IMR-90 (cell line): ENCODE measurements at regions not wholly inside any gene's neighbourhood (a gene's known extent, or its start where the extent isn't known, plus 50 kb on each side); places are given as distances from the start of the nearest gene placed in this dataset.

Experiments
- ATAC-seq: fragments of 200-7000 bp; cut with Tn5 transposase; 2 replicates; pipeline ENCODE4 v1.9.1; 2020; ENCODE audit warnings: low read depth, mild to moderate bottlenecking, moderate library complexity
- BruUV-seq: library from RNA; stranded (reverse); fragments of 400-500 nt; replicated peaks from 2 replicates; lab custom pipeline; 2021; lab: Mats Ljungman, UMichigan
- CTCF ChIA-PET: fragments of 300-600 bp; formaldehyde crosslinking; extraction: SDS; loops from one replicate; lab custom pipeline; 2021; ENCODE audit warnings: antibody characterized with exemption; lab: Yijun Ruan, JAX
- POLR2A ChIA-PET: fragments of 300-600 bp; sonication (Branson Sonifier 250); formaldehyde crosslinking; loops from one replicate; lab custom pipeline; 2022; ENCODE audit warnings: antibody characterized with exemption; ENCODE audit not compliant: unreplicated experiment; lab: Charles Lee
- DNase-seq: peaks from one replicate; pipeline ENCODE4 v3.0.0; 2013
- H2AFZ ChIP-seq: replicated peaks from 2 replicates; pipeline ENCODE3; 2013; ENCODE audit warnings: low read length, mild to moderate bottlenecking; ENCODE audit not compliant: poor library complexity
- H2AK5ac ChIP-seq: 2 replicates; pipeline ENCODE4 v1.6.1; 2013; ENCODE audit warnings: low read depth, low read length, inconsistent platforms
- H2AK9ac ChIP-seq: replicated peaks from 2 replicates; pipeline ENCODE3; 2013; ENCODE audit warnings: mild to moderate bottlenecking, low read depth, low read length, moderate library complexity; ENCODE audit not compliant: poor library complexity
- H2BK120ac ChIP-seq: 2 replicates; pipeline ENCODE4 v1.6.1; 2013; ENCODE audit warnings: low read depth, low read length, inconsistent platforms
- H2BK15ac ChIP-seq: 3 replicates; pipeline ENCODE4 v1.6.1; 2013; ENCODE audit warnings: low read depth, low read length, inconsistent platforms
- H2BK20ac ChIP-seq: 2 replicates; pipeline ENCODE4 v1.6.1; 2013; ENCODE audit warnings: low read depth, mild to moderate bottlenecking, inconsistent platforms, low read length, moderate library complexity
- H2BK5ac ChIP-seq: 2 replicates; pipeline ENCODE4 v1.6.1; 2013; ENCODE audit warnings: mild to moderate bottlenecking, low read depth, low read length, inconsistent platforms; ENCODE audit not compliant: poor library complexity, severe bottlenecking
- H3K14ac ChIP-seq: replicated peaks from 2 replicates; pipeline ENCODE4 v1.6.1; 2013; ENCODE audit warnings: low read depth, low read length, inconsistent platforms
- H3K18ac ChIP-seq: 2 replicates; pipeline ENCODE4 v1.6.1; 2013; ENCODE audit warnings: low read depth, low read length, control low read depth
- H3K23ac ChIP-seq: 2 replicates; pipeline ENCODE4 v1.6.1; 2013; ENCODE audit warnings: low read depth, low read length, inconsistent platforms
- H3K27ac ChIP-seq: 2 replicates; pipeline ENCODE4 v1.5.1; 2013; ENCODE audit warnings: mild to moderate bottlenecking, control low read depth, low read length; ENCODE audit not compliant: insufficient read depth
- H3K27me3 ChIP-seq: 2 replicates; pipeline ENCODE4 v1.6.1; 2013; ENCODE audit warnings: low read length; ENCODE audit not compliant: control insufficient read depth, insufficient read depth
- H3K36me3 ChIP-seq: 2 replicates; pipeline ENCODE4 v1.6.1; 2013; ENCODE audit warnings: low read length, mixed read lengths; ENCODE audit not compliant: control insufficient read depth, insufficient read depth
- H3K4ac ChIP-seq: 2 replicates; pipeline ENCODE4 v1.6.1; 2013; ENCODE audit warnings: low read depth, low read length, inconsistent platforms
- H3K4me1 ChIP-seq: 2 replicates; pipeline ENCODE4 v1.6.1; 2013; ENCODE audit warnings: low read length, mixed read lengths; ENCODE audit not compliant: control insufficient read depth, insufficient read depth
- H3K4me2 ChIP-seq: 2 replicates; pipeline ENCODE4 v1.6.1; 2013; ENCODE audit warnings: low read depth, mild to moderate bottlenecking, control low read depth, low read length, moderate library complexity
- H3K4me3 ChIP-seq: 2 replicates; pipeline ENCODE4 v1.5.1; 2013; ENCODE audit warnings: low read depth, mild to moderate bottlenecking, control low read depth, low read length, moderate library complexity; ENCODE audit not compliant: insufficient read depth
- H3K56ac ChIP-seq: 2 replicates; pipeline ENCODE4 v1.6.1; 2013; ENCODE audit warnings: low read length, inconsistent platforms; ENCODE audit not compliant: insufficient read depth; ENCODE audit errors: extremely low read depth
- H3K79me1 ChIP-seq, 2 experiments: 2 replicates each; pipeline ENCODE4 v1.6.1; 2013; ENCODE audit warnings: low read length in 2 of 2, inconsistent platforms in 1 of 2, low read depth in 1 of 2
- H3K9ac ChIP-seq: 2 replicates; pipeline ENCODE4 v1.6.1; 2013; ENCODE audit warnings: low read depth, low read length, control low read depth
- H3K9me1 ChIP-seq: 2 replicates; pipeline ENCODE4 v1.6.1; 2013; ENCODE audit warnings: low read length, inconsistent platforms; ENCODE audit not compliant: insufficient read depth
- H3K9me3 ChIP-seq: 2 replicates; pipeline ENCODE4 v1.6.1; 2013; ENCODE audit warnings: low read length; ENCODE audit not compliant: control insufficient read depth, insufficient read depth
- H4K20me1 ChIP-seq: 2 replicates; pipeline ENCODE4 v1.6.1; 2013; ENCODE audit warnings: low read length, inconsistent platforms; ENCODE audit not compliant: insufficient read depth
- H4K5ac ChIP-seq: 2 replicates; pipeline ENCODE4 v1.6.1; 2013; ENCODE audit warnings: mild to moderate bottlenecking, low read depth, low read length, control low read depth
- H4K8ac ChIP-seq, 2 experiments: 2 replicates each; pipeline ENCODE4 v1.6.1; 2013; ENCODE audit warnings: low read depth in 2 of 2, low read length in 2 of 2, control low read depth in 1 of 2, inconsistent platforms in 1 of 2
- H4K91ac ChIP-seq: 2 replicates; pipeline ENCODE4 v1.6.1; 2013; ENCODE audit warnings: low read depth, low read length, inconsistent platforms; ENCODE audit not compliant: insufficient read depth
- BHLHE40 ChIP-seq: fragments of 150-350 bp; IDR thresholded peaks from 2 replicates; pipeline ENCODE4 v1.6.1; 2016; ENCODE audit warnings: mild to moderate bottlenecking, low read depth, low read length
- CEBPB ChIP-seq: IDR thresholded peaks from 2 replicates; pipeline ENCODE4 v1.6.1; 2012; ENCODE audit warnings: low read depth, low read length, improper control_type of control experiment
- CHD1 ChIP-seq: IDR thresholded peaks from 2 replicates; pipeline ENCODE4 v1.6.1; 2012; ENCODE audit warnings: low read depth, low read length, improper control_type of control experiment
- CTCF ChIP-seq: conservative IDR thresholded peaks from 2 replicates; pipeline ENCODE4 v1.5.1; 2012; ENCODE audit warnings: mild to moderate bottlenecking, low read depth, low read length, improper control_type of control experiment
- ELK1 ChIP-seq: fragments of 150-350 bp; IDR thresholded peaks from 2 replicates; pipeline ENCODE4 v1.6.1; 2016; ENCODE audit warnings: low read depth, mild to moderate bottlenecking, low read length, moderate library complexity, borderline replicate concordance
- FOS ChIP-seq: fragments of 150-350 bp; IDR thresholded peaks from 2 replicates; pipeline ENCODE4 v1.6.1; 2016; ENCODE audit warnings: low read depth, low read length
- MAFK ChIP-seq: IDR thresholded peaks from 2 replicates; pipeline ENCODE4 v1.6.1; 2012; ENCODE audit warnings: low read depth, low read length, improper control_type of control experiment
- MAZ ChIP-seq: IDR thresholded peaks from 2 replicates; pipeline ENCODE4 v1.6.1; 2012; ENCODE audit warnings: low read depth, mild to moderate bottlenecking, low read length, improper control_type of control experiment, moderate library complexity, borderline replicate concordance
- MXI1 ChIP-seq: IDR thresholded peaks from 2 replicates; pipeline ENCODE4 v1.6.1; 2012; ENCODE audit warnings: low read depth, mild to moderate bottlenecking, low read length, moderate library complexity, borderline replicate concordance
- NFE2L2 ChIP-seq: fragments of 150-350 bp; IDR thresholded peaks from 2 replicates; pipeline ENCODE4 v1.6.1; 2016; ENCODE audit warnings: low read depth, mild to moderate bottlenecking, low read length
- RAD21 ChIP-seq: IDR thresholded peaks from 2 replicates; pipeline ENCODE4 v1.6.1; 2012; ENCODE audit warnings: low read length, improper control_type of control experiment
- RCOR1 ChIP-seq: IDR thresholded peaks from 2 replicates; pipeline ENCODE4 v1.6.1; 2012; ENCODE audit warnings: mild to moderate bottlenecking, low read length, improper control_type of control experiment; ENCODE audit not compliant: insufficient replicate concordance
- RFX5 ChIP-seq: IDR thresholded peaks from 2 replicates; pipeline ENCODE4 v1.8.0; 2012; ENCODE audit warnings: low read depth, mild to moderate bottlenecking, low read length, moderate library complexity
- SMC3 ChIP-seq: fragments of 150-350 bp; IDR thresholded peaks from 2 replicates; pipeline ENCODE4 v1.6.1; 2016; ENCODE audit warnings: low read depth, mild to moderate bottlenecking, antibody characterized with exemption, low read length, moderate library complexity
- USF2 ChIP-seq: fragments of 150-350 bp; IDR thresholded peaks from 2 replicates; pipeline ENCODE4 v1.6.1; 2017; ENCODE audit warnings: mild to moderate bottlenecking, antibody characterized with exemption, low read length, low read depth
- WGBS, 2 experiments: methylation state at CpG; one replicate each; pipeline versions ENCODE4 v1.1.5 to v1.1.7; 2013; ENCODE audit warnings: missing lambda C conversion rate in 2 of 2; ENCODE audit not compliant: insufficient read length in 1 of 2; ENCODE audit errors: extremely low coverage in 2 of 2; 5-methylcytosine and 5-hydroxymethylcytosine counted together
- dilution Hi-C: fragments of 300-500 bp; cut with HindIII; formaldehyde crosslinking; loops from one replicate; pipeline ENCODE4 v1.14.3; 2018; ENCODE audit warnings: low sequenced_read_pairs; ENCODE audit not compliant: unreplicated experiment
- in situ Hi-C: fragments of 300-500 bp; cut with MboI; formaldehyde crosslinking; loops from 3 replicates; pipeline ENCODE4 v1.14.3; 2019; ENCODE audit warnings: low sequenced_read_pairs, inconsistent platforms, mixed read lengths
- intact Hi-C: fragments of 100-400 bp; cut with micrococcal nuclease; formaldehyde crosslinking; loops from 2 replicates; pipeline ENCODE4 v1.10.0; 2022

- H2BK5ac ChIP-seq = no peak overlapping the region
- H3K14ac ChIP-seq = no peak overlapping the region
- no peaks in the 10 kb centered on the region for H3K79me1 ChIP-seq
- H4K5ac ChIP-seq = no peak overlapping the region
- no peaks in the 10 kb centered on the region for H3K4me1 ChIP-seq
- H2AK5ac ChIP-seq = no peak overlapping the region
- H3K27ac ChIP-seq = no peak overlapping the region
- H3K9me1 ChIP-seq = no peaks in the 10 kb centered on the region
- TF ChIP-seq MXI1 = no peak
- no peak for TF ChIP-seq CHD1
- TF ChIP-seq BHLHE40 = no peak
- TF ChIP-seq CTCF = no peak
- no peak for TF ChIP-seq ELK1
- no peak for TF ChIP-seq USF2
- TF ChIP-seq MAZ = no peak
- TF ChIP-seq CEBPB = no peak
- TF ChIP-seq NFE2L2 = no peak
- TF ChIP-seq SMC3 = no peak
- no peak for TF ChIP-seq RFX5
- no peak for TF ChIP-seq RAD21
- TF ChIP-seq RCOR1 = no peak
- TF ChIP-seq FOS = no peak
- no peak for TF ChIP-seq MAFK
- no peak overlapping the region for H4K8ac ChIP-seq
- ATAC-seq (no peak), DNase-seq (no peak)
- H3K4me3 ChIP-seq = no peak overlapping the region
- no peak overlapping the region for H3K9ac ChIP-seq
- dilution Hi-C loops = no loop called here
- H2BK15ac ChIP-seq = no peak overlapping the region
- H3K23ac ChIP-seq = no peak overlapping the region
- no peak overlapping the region for H3K4ac ChIP-seq
- no peak overlapping the region for H2AK9ac ChIP-seq
- H2BK120ac ChIP-seq = no peak overlapping the region
- intact Hi-C loops = no loop called here
- WGBS, 2 experiments = no CpG with 5 or more reads among the region's 3 CpGs
- ChIA-PET CTCF (no interaction called here), POLR2A (no interaction called here)
- H4K20me1 ChIP-seq = no peaks in the 10 kb centered on the region
- H2BK20ac ChIP-seq = no peak overlapping the region
- in situ Hi-C loops = no loop called here
- H3K56ac ChIP-seq = no peak overlapping the region
- BruUV-seq = no TSS peak
- H3K36me3 ChIP-seq = no peaks in the 10 kb centered on the region
- no peak overlapping the region for H2AFZ ChIP-seq
- H3K4me2 ChIP-seq = no peak overlapping the region
- no peak overlapping the region for H3K18ac ChIP-seq
- no peaks in the 10 kb centered on the region for H3K9me3 ChIP-seq
- H4K91ac ChIP-seq = no peak overlapping the region
- H3K27me3 ChIP-seq = no peaks in the 10 kb centered on the region; the same call in 1 of the 2 replicates
Measured at GRCh38 chr9:90064971-90065370, 460.2 kb downstream of the GADD45G start.
